GM12878 (cell line): ENCODE measurements at regions not wholly inside any gene's neighbourhood (a gene's known extent, or its start where the extent isn't known, plus 50 kb on each side); places are given as distances from the start of the nearest gene placed in this dataset.

Source experiments
- MXI1 ChIP-seq: fragments of 150-350 bp; IDR thresholded peaks from 2 replicates; pipeline ENCODE4 v1.6.1; 2011; ENCODE audit warnings: low read depth, mild to moderate bottlenecking, inconsistent platforms, low read length, improper control_type of control experiment
- NR2C2 ChIP-seq: IDR thresholded peaks from 2 replicates; pipeline ENCODE4 v1.6.1; 2011; ENCODE audit warnings: borderline replicate concordance, low read depth; ENCODE audit not compliant: control insufficient read depth, insufficient read length
- POLR2A ChIP-seq: IDR thresholded peaks from 2 replicates; pipeline ENCODE4 v1.6.1; 2011; ENCODE audit warnings: low read depth, mild to moderate bottlenecking, low read length
- TF ChIP-seq, protein P1 (sequence below), 3 experiments: IDR thresholded peaks in 2 of 3; conservative IDR thresholded peaks in 1 of 3; 2 replicates each; pipeline ENCODE4 v1.5.1; 2011; ENCODE audit warnings: low read depth in 3 of 3, low read length in 3 of 3, mild to moderate bottlenecking in 3 of 3, control low read depth in 2 of 3, moderate library complexity in 2 of 3, inconsistent platforms in 1 of 3, mixed read lengths in 1 of 3; ENCODE audit not compliant: control insufficient read depth in 2 of 3, insufficient read depth in 1 of 3; ENCODE audit errors: extremely low read depth in 1 of 3

DNA sequence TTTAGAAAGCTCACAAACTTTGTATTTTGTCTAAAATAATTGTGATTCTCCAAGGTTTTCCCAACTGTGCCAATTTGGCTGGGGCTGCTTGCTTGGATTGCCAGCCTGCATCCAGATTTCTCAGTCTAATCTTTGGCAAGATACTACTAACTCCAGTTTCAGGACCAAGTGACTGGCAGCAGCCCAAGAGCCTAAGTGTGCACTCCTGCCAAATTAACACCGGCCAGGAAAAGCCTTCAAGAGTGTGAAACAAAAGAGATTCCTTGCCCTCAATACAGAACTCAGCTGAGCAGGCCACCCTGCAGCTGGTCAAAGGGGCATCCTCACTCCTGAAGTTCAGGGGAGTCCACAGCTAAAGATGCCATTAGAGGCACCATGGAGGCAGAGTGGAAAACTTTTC lies 589.0 kb upstream of the ACVR2A start:
- TF ChIP-seq POLR2A = no peak
- TF ChIP-seq MXI1 = no peak
- TF ChIP-seq, protein P1, sequence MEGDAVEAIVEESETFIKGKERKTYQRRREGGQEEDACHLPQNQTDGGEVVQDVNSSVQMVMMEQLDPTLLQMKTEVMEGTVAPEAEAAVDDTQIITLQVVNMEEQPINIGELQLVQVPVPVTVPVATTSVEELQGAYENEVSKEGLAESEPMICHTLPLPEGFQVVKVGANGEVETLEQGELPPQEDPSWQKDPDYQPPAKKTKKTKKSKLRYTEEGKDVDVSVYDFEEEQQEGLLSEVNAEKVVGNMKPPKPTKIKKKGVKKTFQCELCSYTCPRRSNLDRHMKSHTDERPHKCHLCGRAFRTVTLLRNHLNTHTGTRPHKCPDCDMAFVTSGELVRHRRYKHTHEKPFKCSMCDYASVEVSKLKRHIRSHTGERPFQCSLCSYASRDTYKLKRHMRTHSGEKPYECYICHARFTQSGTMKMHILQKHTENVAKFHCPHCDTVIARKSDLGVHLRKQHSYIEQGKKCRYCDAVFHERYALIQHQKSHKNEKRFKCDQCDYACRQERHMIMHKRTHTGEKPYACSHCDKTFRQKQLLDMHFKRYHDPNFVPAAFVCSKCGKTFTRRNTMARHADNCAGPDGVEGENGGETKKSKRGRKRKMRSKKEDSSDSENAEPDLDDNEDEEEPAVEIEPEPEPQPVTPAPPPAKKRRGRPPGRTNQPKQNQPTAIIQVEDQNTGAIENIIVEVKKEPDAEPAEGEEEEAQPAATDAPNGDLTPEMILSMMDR (IDR thresholded peaks at IDR 0.05 in 2 of 3, conservative IDR thresholded peaks at IDR 0.05 in 1 of 3; ENCODE audit: control insufficient read depth in 2 of 3, extremely low read depth in 1 of 3, insufficient read depth in 1 of 3, low read depth in 3 of 3, low read length in 3 of 3) = no peak
- no peak for TF ChIP-seq NR2C2
